ENCODE measurements at regions not wholly inside any gene's neighbourhood (a gene's known extent, or its start where the extent isn't known, plus 50 kb on each side); places are given as distances from the start of the nearest gene placed in this dataset.

DNA sequence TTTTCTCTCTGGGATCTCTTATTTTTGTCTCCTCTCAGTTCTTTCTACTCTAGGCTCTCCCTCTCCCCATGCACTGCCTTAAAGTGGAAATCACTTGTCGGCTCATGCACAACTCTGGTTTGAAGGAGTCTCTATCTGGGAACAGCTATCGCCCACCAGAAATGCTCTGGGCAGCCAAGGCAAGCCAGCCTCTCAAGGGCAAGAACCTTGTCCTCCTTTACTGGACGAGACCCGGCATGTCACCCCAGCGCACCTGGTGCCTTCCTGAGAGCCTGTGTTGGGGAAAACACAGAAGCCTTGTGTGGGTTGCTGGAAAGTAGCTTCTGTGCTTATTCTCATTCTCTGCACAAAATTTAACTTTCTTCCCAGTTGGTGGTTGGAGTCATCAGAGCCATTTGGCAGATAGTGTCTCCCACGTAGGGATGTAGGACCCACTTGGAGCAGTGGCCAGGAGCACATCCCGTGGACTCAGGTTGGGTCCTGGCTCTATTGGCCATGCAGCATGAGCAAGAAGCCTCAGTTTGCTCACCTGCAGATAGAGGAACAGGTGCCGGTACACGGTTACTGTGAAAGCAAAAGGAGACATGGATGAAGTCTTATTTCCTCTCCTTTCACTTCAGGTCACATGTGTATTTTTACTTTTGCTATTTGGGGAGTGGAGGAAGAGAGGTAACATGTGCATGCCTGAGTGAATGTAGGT, 165.3 kb downstream of the IRX2 start:
- no peak overlapping the region for H2BK20ac ChIP-seq (ENCODE audit: low read length)
- H2AK5ac ChIP-seq (ENCODE audit: low read depth, low read length): no peak overlapping the region
- no peaks in the 10 kb centered on the region for H3K4me1 ChIP-seq (replicated peaks in 1 of 4; ENCODE audit: control insufficient read depth in 3 of 4, insufficient read depth in 4 of 4, low read length in 3 of 4)
- H4K91ac ChIP-seq (replicated peaks; ENCODE audit: insufficient read length, low read length): no peak overlapping the region
- H2BK120ac ChIP-seq (replicated peaks; ENCODE audit: low read depth, low read length): no peak overlapping the region
- no peak overlapping the region for H3K4me3 ChIP-seq (ENCODE audit: extremely low read depth in 1 of 4, insufficient read depth in 2 of 4, low read depth in 3 of 4, low read length in 4 of 4)
- H3K56ac ChIP-seq (replicated peaks; ENCODE audit: insufficient read length, low read depth, low read length): no peak overlapping the region
- no peaks in the 10 kb centered on the region for H3K36me3 ChIP-seq (ENCODE audit: control insufficient read depth in 2 of 4, insufficient read depth in 4 of 4, low read length in 3 of 4)
- H3K23ac ChIP-seq (ENCODE audit: insufficient read length): no peak overlapping the region
- H3K9me3 ChIP-seq (ENCODE audit: insufficient read depth in 2 of 2, low read depth in 1 of 2, low read length in 1 of 2): no peaks in the 10 kb centered on the region
- peaks cover 17% of the 10 kb centered on the region; the same call in 1 of the 2 replicates for H3K23me2 ChIP-seq (ENCODE audit: low read depth, low read length)
- no peaks in the 10 kb centered on the region for H3K79me1 ChIP-seq (ENCODE audit: low read depth, low read length)
- H2AFZ ChIP-seq (ENCODE audit: low read length): no peak overlapping the region
- no peak overlapping the region for H4K5ac ChIP-seq (ENCODE audit: insufficient read length, low read depth, low read length)
- H3K18ac ChIP-seq (ENCODE audit: extremely low read depth, low read length): no peak overlapping the region
- DNase-seq (ENCODE audit: low read depth in 1 of 2, low spot score in 2 of 2): no peak
- no peak overlapping the region for H3K27ac ChIP-seq (ENCODE audit: low read depth, low read length)
- WGBS, 2 experiments (ENCODE audit: extremely low coverage in 1 of 2, insufficient coverage in 1 of 2, insufficient read length in 1 of 2, insufficient replicate concordance in 2 of 2, low coverage in 1 of 2, low lambda C conversion rate in 2 of 2, missing lambda C conversion rate in 1 of 2): 90% methylated on average over 9 of the region's 9 CpGs; no CpG with 5 or more reads in 1 of the 2 experiments
- no peaks in the 10 kb centered on the region for H3K27me3 ChIP-seq (replicated peaks in 1 of 4; ENCODE audit: control insufficient read depth in 3 of 4, extremely low read depth in 1 of 4, insufficient read depth in 3 of 4, low read length in 3 of 4)
- H3K4ac ChIP-seq (replicated peaks; ENCODE audit: insufficient read length, low read depth, low read length): no peak overlapping the region
- no peaks in the 10 kb centered on the region for H3K79me2 ChIP-seq (ENCODE audit: control insufficient read depth in 1 of 2, insufficient read depth in 2 of 2, low read length in 2 of 2)
- no peak overlapping the region for H3K4me2 ChIP-seq (ENCODE audit: insufficient read depth in 1 of 2, low read depth in 2 of 2, low read length in 2 of 2)
- no peak for FAIRE-seq
- no peak overlapping the region for H2BK5ac ChIP-seq (ENCODE audit: low read depth, low read length)
- no peak for TF ChIP-seq SAP30 (IDR thresholded peaks at IDR 0.05; ENCODE audit: insufficient read depth, insufficient replicate concordance, low read length)
- no peak for TF ChIP-seq BCL11A (IDR thresholded peaks at IDR 0.05; ENCODE audit: low read depth in 2 of 2, low read length in 2 of 2)
- TF ChIP-seq, protein P1, sequence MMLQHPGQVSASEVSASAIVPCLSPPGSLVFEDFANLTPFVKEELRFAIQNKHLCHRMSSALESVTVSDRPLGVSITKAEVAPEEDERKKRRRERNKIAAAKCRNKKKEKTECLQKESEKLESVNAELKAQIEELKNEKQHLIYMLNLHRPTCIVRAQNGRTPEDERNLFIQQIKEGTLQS (IDR thresholded peaks at IDR 0.05; ENCODE audit: insufficient read depth, low read depth, low read length): no peak
- no peak for TF ChIP-seq CHD2 (IDR thresholded peaks at IDR 0.05; ENCODE audit: low read length)
- no peak for TF ChIP-seq KDM5A (IDR thresholded peaks at IDR 0.05; ENCODE audit: low read length)
- no peak for TF ChIP-seq BACH1 (IDR thresholded peaks at IDR 0.05; ENCODE audit: low read length)
- TF ChIP-seq RAD21 (IDR thresholded peaks at IDR 0.05 in 1 of 2, conservative IDR thresholded peaks at IDR 0.05 in 1 of 2; ENCODE audit: low read depth in 2 of 2, low read length in 2 of 2): no peak
- no peak for TF ChIP-seq HDAC6 (IDR thresholded peaks at IDR 0.05; ENCODE audit: low read depth, low read length)
- TF ChIP-seq EGR1 (IDR thresholded peaks at IDR 0.05; ENCODE audit: borderline replicate concordance, low read depth, low read length): no peak
- TF ChIP-seq, protein P2, sequence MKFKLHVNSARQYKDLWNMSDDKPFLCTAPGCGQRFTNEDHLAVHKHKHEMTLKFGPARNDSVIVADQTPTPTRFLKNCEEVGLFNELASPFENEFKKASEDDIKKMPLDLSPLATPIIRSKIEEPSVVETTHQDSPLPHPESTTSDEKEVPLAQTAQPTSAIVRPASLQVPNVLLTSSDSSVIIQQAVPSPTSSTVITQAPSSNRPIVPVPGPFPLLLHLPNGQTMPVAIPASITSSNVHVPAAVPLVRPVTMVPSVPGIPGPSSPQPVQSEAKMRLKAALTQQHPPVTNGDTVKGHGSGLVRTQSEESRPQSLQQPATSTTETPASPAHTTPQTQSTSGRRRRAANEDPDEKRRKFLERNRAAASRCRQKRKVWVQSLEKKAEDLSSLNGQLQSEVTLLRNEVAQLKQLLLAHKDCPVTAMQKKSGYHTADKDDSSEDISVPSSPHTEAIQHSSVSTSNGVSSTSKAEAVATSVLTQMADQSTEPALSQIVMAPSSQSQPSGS (IDR thresholded peaks at IDR 0.05; ENCODE audit: low read length): no peak
- no peak for TF ChIP-seq KDM4A (IDR thresholded peaks at IDR 0.05; ENCODE audit: low read depth, low read length, severe bottlenecking)
- POLR2A ChIA-PET (ENCODE audit: partially characterized antibody): no interaction called here
- no peak overlapping the region for H3K14ac ChIP-seq (ENCODE audit: insufficient read length)
- H4K8ac ChIP-seq (ENCODE audit: extremely low read depth, insufficient read depth, low read length): no peak overlapping the region
- no peak overlapping the region for H2BK15ac ChIP-seq (ENCODE audit: low read length)
- H4K20me1 ChIP-seq (replicated peaks in 1 of 2; ENCODE audit: control insufficient read depth in 1 of 2, insufficient read depth in 2 of 2, low read length in 2 of 2): peaks cover 0 to 2% of the 10 kb centered on the region in 2 experiments
- no peak overlapping the region for H2BK12ac ChIP-seq (ENCODE audit: low read depth, low read length)
- CTCF ChIA-PET (ENCODE audit: partially characterized antibody): no interaction called here
- no peak overlapping the region for H3K9ac ChIP-seq (replicated peaks in 1 of 4; ENCODE audit: extremely low read depth in 1 of 4, low read depth in 3 of 4, low read length in 3 of 4)

All from H1 (cell line).